Inflammatory macrophage treated with lipopolysaccharide for 4 hours (primary cell): ENCODE measurements at regions not wholly inside any gene's neighbourhood (a gene's known extent, or its start where the extent isn't known, plus 50 kb on each side); places are given as distances from the start of the nearest gene placed in this dataset.

Source experiments
- DNase-seq: peaks from one replicate; pipeline ENCODE4 v3.0.0-alpha.2; 2020

- DNase-seq: no peak
Measured at GRCh38 chr4:30879855-30880598, 159.9 kb downstream of the PCDH7 start.

- no peak for DNase-seq
Measured at GRCh38 chr4:30881985-30882384, 161.8 kb downstream of the PCDH7 start.

GRCh38 chr4:30882443-30882842 is 162.3 kb downstream of the PCDH7 start:
- no peak for DNase-seq

- no peak for DNase-seq
Measured at GRCh38 chr4:30882995-30883675, 163.0 kb downstream of the PCDH7 start.

GRCh38 chr4:30901461-30902451 is 181.6 kb downstream of the PCDH7 start:
- no peak for DNase-seq

GRCh38 chr4:30903502-30904214 is 183.5 kb downstream of the PCDH7 start:
- no peak for DNase-seq

GRCh38 chr4:30904215-30904555 is 184.0 kb downstream of the PCDH7 start:
- DNase-seq: no peak

- DNase-seq: no peak
Measured at GRCh38 chr4:30904588-30904987, 184.4 kb downstream of the PCDH7 start.

GRCh38 chr4:30912098-30912714 is 192.0 kb downstream of the PCDH7 start:
- DNase-seq: no peak

GRCh38 chr4:30916337-30917274 is 196.4 kb downstream of the PCDH7 start:
- DNase-seq: no peak

- no peak for DNase-seq
Measured at GRCh38 chr4:30917946-30918345, 197.8 kb downstream of the PCDH7 start.

- DNase-seq: no peak
Measured at GRCh38 chr4:30919458-30919857, 199.3 kb downstream of the PCDH7 start.

GRCh38 chr4:30920043-30920442 is 199.9 kb downstream of the PCDH7 start:
- DNase-seq: no peak

GRCh38 chr4:30922625-30923024 is 202.5 kb downstream of the PCDH7 start:
- no peak for DNase-seq

- DNase-seq: no peak
Measured at GRCh38 chr4:30924495-30924894, 204.3 kb downstream of the PCDH7 start.

GRCh38 chr4:30929649-30930048 is 209.5 kb downstream of the PCDH7 start:
- DNase-seq: no peak

GRCh38 chr4:30930276-30930675 is 210.1 kb downstream of the PCDH7 start:
- no peak for DNase-seq

- DNase-seq: no peak
Measured at GRCh38 chr4:30932581-30932980, 212.4 kb downstream of the PCDH7 start.

- no peak for DNase-seq
Measured at GRCh38 chr4:30939069-30939468, 218.9 kb downstream of the PCDH7 start.

GRCh38 chr4:30939684-30940083 is 219.5 kb downstream of the PCDH7 start:
- no peak for DNase-seq

GRCh38 chr4:30941641-30942040 is 221.5 kb downstream of the PCDH7 start:
- DNase-seq: no peak
